ENCODE measurements at regions not wholly inside any gene's neighbourhood (a gene's known extent, or its start where the extent isn't known, plus 50 kb on each side); places are given as distances from the start of the nearest gene placed in this dataset.

- TF ChIP-seq POLR2A (IDR thresholded peaks at IDR 0.05) (no peak), CTCF (IDR thresholded peaks at IDR 0.05) (no peak)
- WGBS, 2 donors, result 90 to 98% methylated on average over 1 of the region's 1 CpG
- no peak overlapping the region for H3K4me3 ChIP-seq (ENCODE audit: low read depth, poor library complexity, severe bottlenecking)
- DNase-seq (ENCODE audit: low spot score in 2 of 2), result no peak
- intact Hi-C loops (cut with DNase I; ENCODE audit: low total_unique reads), result no loop called here
Observed at GRCh38 chr18:66819235-66819634, 215.3 kb upstream of the CDH19 start.

GRCh38 chr18:66813138-66813537, 209.2 kb upstream of the CDH19 start:
- intact Hi-C loops (cut with DNase I; ENCODE audit: low total_unique reads), result no loop called here

GRCh38 chr18:66795051-66795450, 191.2 kb upstream of the CDH19 start:
- WGBS, 2 donors, result 43 to 56% methylated on average over 3 of the region's 3 CpGs
- intact Hi-C loops (cut with DNase I; ENCODE audit: low total_unique reads), result no loop called here
- no peak for TF ChIP-seq POLR2A (IDR thresholded peaks at IDR 0.05)
- TF ChIP-seq CTCF (IDR thresholded peaks at IDR 0.05), result no peak

More at GRCh38 chr18:66813138-66813537, 209.2 kb upstream of the CDH19 start:
- no peak for DNase-seq (ENCODE audit: low spot score in 2 of 2)
- TF ChIP-seq CTCF (IDR thresholded peaks at IDR 0.05) (no peak), POLR2A (IDR thresholded peaks at IDR 0.05) (no peak)
- no peak overlapping the region for H3K4me3 ChIP-seq (ENCODE audit: low read depth, poor library complexity, severe bottlenecking)

GRCh38 chr18:66792466-66792865, 188.6 kb upstream of the CDH19 start:
- H3K4me3 ChIP-seq (ENCODE audit: low read depth, poor library complexity, severe bottlenecking), result no peak overlapping the region
- TF ChIP-seq POLR2A (IDR thresholded peaks at IDR 0.05) (no peak), CTCF (IDR thresholded peaks at IDR 0.05) (no peak)
- no peak for DNase-seq (ENCODE audit: low spot score in 2 of 2)
- 72 to 75% methylated on average over 3 of the region's 3 CpGs for whole genome bisulfite sequencing, 2 donors
- intact Hi-C loops (cut with DNase I; ENCODE audit: low total_unique reads), result no loop called here

More at GRCh38 chr18:66795051-66795450, 191.2 kb upstream of the CDH19 start:
- no peak overlapping the region for H3K4me3 ChIP-seq (ENCODE audit: low read depth, poor library complexity, severe bottlenecking)
- DNase-seq (ENCODE audit: low spot score in 2 of 2), result no peak

- intact Hi-C loops (cut with DNase I; ENCODE audit: low total_unique reads), result no loop called here
- WGBS, 2 donors, result 67 to 80% methylated on average over 2 of the region's 2 CpGs
Observed at GRCh38 chr18:66780609-66781008, 176.7 kb upstream of the CDH19 start.

More at GRCh38 chr18:66780609-66781008, 176.7 kb upstream of the CDH19 start:
- no peak for TF ChIP-seq POLR2A (IDR thresholded peaks at IDR 0.05)
- no peak for TF ChIP-seq CTCF (IDR thresholded peaks at IDR 0.05)
- H3K4me3 ChIP-seq (ENCODE audit: low read depth, poor library complexity, severe bottlenecking), result no peak overlapping the region
- DNase-seq (ENCODE audit: low spot score in 2 of 2), result no peak

Data from lower leg skin (tissue), 4 donors.